A549 (cell line): ENCODE measurements at regions not wholly inside any gene's neighbourhood (a gene's known extent, or its start where the extent isn't known, plus 50 kb on each side); places are given as distances from the start of the nearest gene placed in this dataset.

ENCODE experiments used
- BHLHE40 ChIP-seq: IDR thresholded peaks from 2 replicates; pipeline ENCODE4 v1.6.1; 2012; ENCODE audit warnings: low read depth, low read length, inconsistent platforms
- CTCF ChIP-seq: fragments of >200 bp; sonication (Bioruptor Twin); formaldehyde crosslinking; IDR thresholded peaks from 3 replicates; pipeline ENCODE4 v1.5.1; 2016
- GATA3 ChIP-seq: IDR thresholded peaks from 2 replicates; pipeline ENCODE4 v1.6.1; 2012; ENCODE audit warnings: borderline replicate concordance
- HDAC2 ChIP-seq: fragments of 200-600 bp; sonication (generic); IDR thresholded peaks from 2 replicates; pipeline ENCODE4 v1.6.1; 2016
- HMGXB4 ChIP-seq: fragments of 250-450 bp; sonication (Bioruptor Pico); IDR thresholded peaks from 2 replicates; pipeline ENCODE4 v1.5.0; 2021; ENCODE audit warnings: mild to moderate bottlenecking, moderate library complexity, borderline replicate concordance
- JUNB ChIP-seq: fragments of >200 bp; sonication (Bioruptor Twin); formaldehyde crosslinking; IDR thresholded peaks from 2 replicates; pipeline ENCODE4 v1.6.1; 2016
- POLR2A ChIP-seq: IDR thresholded peaks from 2 replicates; pipeline ENCODE4 v1.6.1; 2012; ENCODE audit warnings: mild to moderate bottlenecking, low read length

- no peak for TF ChIP-seq CTCF
- no peak for TF ChIP-seq HMGXB4
- TF ChIP-seq POLR2A, result no peak
- no peak for TF ChIP-seq JUNB
- TF ChIP-seq BHLHE40, result no peak
- TF ChIP-seq HDAC2, result no peak
- TF ChIP-seq GATA3, result no peak
Measured at GRCh38 chr9:89719202-89719601, 114.4 kb downstream of the GADD45G start.
